SK-N-MC (cell line): ENCODE measurements at regions not wholly inside any gene's neighbourhood (a gene's known extent, or its start where the extent isn't known, plus 50 kb on each side); places are given as distances from the start of the nearest gene placed in this dataset.

Source experiments
- DNase-seq: peaks from one replicate; pipeline ENCODE4 v3.0.0-alpha.2; 2011; ENCODE audit warnings: low read depth, low spot score
- H3K27ac ChIP-seq: fragments of 200-600 bp; sonication (generic); 2 replicates; pipeline ENCODE4 v1.5.1; 2016; ENCODE audit warnings: mixed run types
- H3K36me3 ChIP-seq: fragments of 200-600 bp; sonication (generic); 2 replicates; pipeline ENCODE4 v1.6.1; 2017; ENCODE audit warnings: antibody characterized with exemption, low read length, mixed read lengths; ENCODE audit not compliant: insufficient read depth
- H3K4me3 ChIP-seq: fragments of 200-600 bp; sonication (generic); 2 replicates; pipeline ENCODE4 v1.5.1; 2016
- H3K9ac ChIP-seq: fragments of 200-600 bp; sonication (generic); 2 replicates; pipeline ENCODE4 v1.8.0; 2017; ENCODE audit warnings: mixed run types, mixed read lengths; ENCODE audit not compliant: insufficient read length
- H3K9me3 ChIP-seq: fragments of 200-600 bp; sonication (generic); 2 replicates; pipeline ENCODE4 v1.6.1; 2017; ENCODE audit warnings: low read depth, mild to moderate bottlenecking, antibody characterized with exemption, low read length, moderate library complexity, mixed read lengths
- EZH2 ChIP-seq: fragments of 200-600 bp; sonication (generic); IDR thresholded peaks from one replicate; pipeline ENCODE4 v1.6.1; 2017; ENCODE audit warnings: antibody characterized with exemption
- FOXP2 ChIP-seq: optimal IDR thresholded peaks from 2 replicates; pipeline ENCODE3; 2011; ENCODE audit warnings: mild to moderate bottlenecking, moderate library complexity; ENCODE audit not compliant: insufficient read depth; ENCODE audit errors: extremely low read length, control extremely low read depth
- POLR2AphosphoS5 ChIP-seq: IDR thresholded peaks from 2 replicates; pipeline ENCODE4 v1.6.1; 2012; ENCODE audit warnings: mild to moderate bottlenecking, low read depth, low read length, borderline replicate concordance

- DNase-seq, result no peak
- no peaks in the 10 kb centered on the region for H3K36me3 ChIP-seq
- no peaks in the 10 kb centered on the region for H3K9me3 ChIP-seq
- no peak for TF ChIP-seq FOXP2
- TF ChIP-seq EZH2, result no peak
- no peak for TF ChIP-seq POLR2AphosphoS5
- H3K9ac ChIP-seq, result no peak overlapping the region
- no peak overlapping the region for H3K27ac ChIP-seq
- H3K4me3 ChIP-seq, result no peak overlapping the region
Measured at GRCh38 chr22:27463121-27463660, 338.4 kb downstream of the MN1 start.

- no peaks in the 10 kb centered on the region for H3K36me3 ChIP-seq
- H3K27ac ChIP-seq, result no peak overlapping the region
- no peaks in the 10 kb centered on the region for H3K9me3 ChIP-seq
- no peak overlapping the region for H3K4me3 ChIP-seq
- H3K9ac ChIP-seq, result no peak overlapping the region
- TF ChIP-seq POLR2AphosphoS5 (no peak), EZH2 (no peak), FOXP2 (no peak)
- no peak for DNase-seq
Measured at GRCh38 chr22:27466229-27466628, 335.3 kb downstream of the MN1 start.

- Histone ChIP-seq H3K36me3 (no peaks in the 10 kb centered on the region), H3K9me3 (no peaks in the 10 kb centered on the region), H3K4me3 (no peak overlapping the region), H3K9ac (no peak overlapping the region), H3K27ac (no peak overlapping the region)
- DNase-seq, result no peak
- TF ChIP-seq POLR2AphosphoS5 (no peak), FOXP2 (no peak), EZH2 (no peak)
Measured at GRCh38 chr22:27466778-27467438, 334.6 kb downstream of the MN1 start.

- Histone ChIP-seq H3K9ac (no peak overlapping the region), H3K36me3 (no peaks in the 10 kb centered on the region), H3K4me3 (no peak overlapping the region), H3K27ac (no peak overlapping the region), H3K9me3 (no peaks in the 10 kb centered on the region)
- DNase-seq, result no peak
- no peak for TF ChIP-seq EZH2
- TF ChIP-seq POLR2AphosphoS5, result no peak
- TF ChIP-seq FOXP2, result no peak
Measured at GRCh38 chr22:27467711-27468110, 333.8 kb downstream of the MN1 start.

GRCh38 chr22:27468712-27469111 lies 332.8 kb downstream of the MN1 start:
- Histone ChIP-seq H3K27ac (no peak overlapping the region), H3K36me3 (no peaks in the 10 kb centered on the region), H3K4me3 (no peak overlapping the region), H3K9me3 (no peaks in the 10 kb centered on the region), H3K9ac (no peak overlapping the region)
- TF ChIP-seq FOXP2, result no peak
- TF ChIP-seq EZH2, result no peak
- no peak for TF ChIP-seq POLR2AphosphoS5
- no peak for DNase-seq

- Histone ChIP-seq H3K27ac (no peak overlapping the region), H3K9ac (no peak overlapping the region), H3K4me3 (no peak overlapping the region), H3K36me3 (no peaks in the 10 kb centered on the region), H3K9me3 (no peaks in the 10 kb centered on the region)
- DNase-seq, result no peak
- TF ChIP-seq POLR2AphosphoS5 (no peak), FOXP2 (no peak)
Measured at GRCh38 chr22:27470169-27470772, 331.3 kb downstream of the MN1 start.

- Histone ChIP-seq H3K9ac (no peak overlapping the region), H3K9me3 (no peaks in the 10 kb centered on the region), H3K27ac (no peak overlapping the region), H3K4me3 (no peak overlapping the region), H3K36me3 (no peaks in the 10 kb centered on the region)
- DNase-seq, result no peak
- TF ChIP-seq POLR2AphosphoS5 (no peak), FOXP2 (no peak), EZH2 (no peak)
Measured at GRCh38 chr22:27472975-27473374, 328.6 kb downstream of the MN1 start.

GRCh38 chr22:27473533-27473932 lies 328.0 kb downstream of the MN1 start:
- no peaks in the 10 kb centered on the region for H3K36me3 ChIP-seq
- H3K9me3 ChIP-seq, result no peaks in the 10 kb centered on the region
- H3K9ac ChIP-seq, result no peak overlapping the region
- H3K27ac ChIP-seq, result no peak overlapping the region
- TF ChIP-seq FOXP2, result no peak
- TF ChIP-seq EZH2, result no peak
- no peak for TF ChIP-seq POLR2AphosphoS5
- no peak for DNase-seq
- H3K4me3 ChIP-seq, result no peak overlapping the region

- DNase-seq, result no peak
- Histone ChIP-seq H3K36me3 (no peaks in the 10 kb centered on the region), H3K9ac (no peak overlapping the region), H3K9me3 (no peaks in the 10 kb centered on the region), H3K27ac (no peak overlapping the region), H3K4me3 (no peak overlapping the region)
- TF ChIP-seq EZH2, result no peak
- TF ChIP-seq POLR2AphosphoS5, result no peak
- no peak for TF ChIP-seq FOXP2
Measured at GRCh38 chr22:27474112-27474571, 327.4 kb downstream of the MN1 start.
